ENCODE measurements at regions not wholly inside any gene's neighbourhood (a gene's known extent, or its start where the extent isn't known, plus 50 kb on each side); places are given as distances from the start of the nearest gene placed in this dataset.

MicroRNAs in the stretch of these regions (microRNA counts, 767-probe panel; counts per million panel counts)
- microRNA hsa-miR-148a-3p, result 12,662 to 14,734 counts per million in 2 donors

Small RNA genes in the stretch of these regions (microRNA-seq; reads per million reads assigned to microRNA genes)
- 1,227 to 1,405 reads per million in 2 donors for gene MIR148A (ENCODE audit: borderline number of aligned reads in 1 of 2, borderline replicate concordance in 2 of 2)
